Panc1 (cell line): ENCODE measurements at regions not wholly inside any gene's neighbourhood (a gene's known extent, or its start where the extent isn't known, plus 50 kb on each side); places are given as distances from the start of the nearest gene placed in this dataset.

Experiments
- ATAC-seq: fragments of 200-7000 bp; cut with Tn5 transposase; 2 replicates; pipeline ENCODE4 v1.9.1; 2020; ENCODE audit warnings: mild to moderate bottlenecking, moderate library complexity
- BruUV-seq: library from RNA; stranded (reverse); fragments of 400-500 nt; replicated peaks from 2 replicates; lab custom pipeline; 2021; lab: Mats Ljungman, UMichigan
- CTCF ChIA-PET: fragments of 300-600 bp; sonication (Branson Sonifier 250); formaldehyde crosslinking; loops from one replicate; lab custom pipeline; 2022; ENCODE audit warnings: antibody characterized with exemption; lab: Charles Lee
- POLR2A ChIA-PET: fragments of 300-600 bp; sonication (Branson Sonifier 250); formaldehyde crosslinking; loops from one replicate; lab custom pipeline; 2022; ENCODE audit warnings: antibody characterized with exemption; lab: Charles Lee
- DNase-seq: peaks from one replicate; pipeline ENCODE4 v3.0.0-alpha.2; 2010; ENCODE audit warnings: low read depth, low spot score
- H3K27ac ChIP-seq: 2 replicates; pipeline ENCODE4 v1.5.1; 2011; ENCODE audit warnings: mild to moderate bottlenecking, low read length, inconsistent platforms
- H3K27me3 ChIP-seq: fragments of 200-500 bp; sonication (Bioruptor generic); 2 replicates; pipeline ENCODE4 v1.6.0; 2014; ENCODE audit warnings: low read length, inconsistent platforms; ENCODE audit not compliant: control insufficient read depth, insufficient read depth
- H3K36me3 ChIP-seq: fragments of 200-500 bp; sonication (Bioruptor generic); 2 replicates; pipeline ENCODE4 v1.5.1; 2014; ENCODE audit warnings: inconsistent platforms, mild to moderate bottlenecking, low read length, moderate library complexity; ENCODE audit not compliant: control insufficient read depth, insufficient read depth
- H3K4me1 ChIP-seq: 2 replicates; pipeline ENCODE4 v1.5.1; 2011; ENCODE audit warnings: inconsistent platforms, mild to moderate bottlenecking, low read length, moderate library complexity; ENCODE audit not compliant: control insufficient read depth, insufficient read depth
- H3K4me3 ChIP-seq, 2 experiments: 2 replicates each; pipeline ENCODE4 v1.5.1; 2011 to 2012; ENCODE audit warnings: low read depth in 2 of 2, low read length in 2 of 2, mild to moderate bottlenecking in 2 of 2, inconsistent platforms in 1 of 2, moderate library complexity in 1 of 2
- H3K9me3 ChIP-seq: fragments of 200-500 bp; sonication (Bioruptor generic); 2 replicates; pipeline ENCODE4 v1.5.1; 2014; ENCODE audit warnings: low read depth, mild to moderate bottlenecking, inconsistent platforms, low read length, moderate library complexity; ENCODE audit not compliant: control insufficient read depth, insufficient read depth
- POLR2AphosphoS5 ChIP-seq: IDR thresholded peaks from 2 replicates; pipeline ENCODE4 v1.6.1; 2012; ENCODE audit warnings: mild to moderate bottlenecking, low read depth, low read length, moderate library complexity
- SIN3A ChIP-seq: IDR thresholded peaks from 2 replicates; pipeline ENCODE4 v1.6.1; 2012; ENCODE audit warnings: low read depth, mild to moderate bottlenecking, low read length, moderate library complexity, borderline replicate concordance; ENCODE audit not compliant: insufficient read depth
- TCF7L2 ChIP-seq: IDR thresholded peaks from 2 replicates; pipeline ENCODE4 v1.6.1; 2011; ENCODE audit warnings: mild to moderate bottlenecking, low read depth, low read length, inconsistent platforms
- in situ Hi-C: cut with HindIII; loops from 2 replicates; pipeline ENCODE4 v1.10.0; 2016; ENCODE audit warnings: low sequenced_read_pairs, low pct_unique_long_range_greater_than_20kb
- intact Hi-C: fragments of 100-400 bp; cut with micrococcal nuclease; formaldehyde crosslinking; loops from one replicate; pipeline ENCODE4 v1.10.0; 2022; ENCODE audit not compliant: unreplicated experiment
- TF ChIP-seq, protein P1 (sequence below), 2 experiments: IDR thresholded peaks; 2 replicates each; pipeline ENCODE4 v1.6.1; 2011 to 2012; ENCODE audit warnings: low read depth in 2 of 2, control low read depth in 1 of 2, low read length in 1 of 2, mild to moderate bottlenecking in 1 of 2, moderate library complexity in 1 of 2; ENCODE audit not compliant: insufficient read depth in 1 of 2
- TF ChIP-seq, protein P2 (sequence below): fragments of 450-650 bp; IDR thresholded peaks from 2 replicates; pipeline ENCODE4 v1.5.1; 2017; ENCODE audit warnings: mild to moderate bottlenecking

DNA sequence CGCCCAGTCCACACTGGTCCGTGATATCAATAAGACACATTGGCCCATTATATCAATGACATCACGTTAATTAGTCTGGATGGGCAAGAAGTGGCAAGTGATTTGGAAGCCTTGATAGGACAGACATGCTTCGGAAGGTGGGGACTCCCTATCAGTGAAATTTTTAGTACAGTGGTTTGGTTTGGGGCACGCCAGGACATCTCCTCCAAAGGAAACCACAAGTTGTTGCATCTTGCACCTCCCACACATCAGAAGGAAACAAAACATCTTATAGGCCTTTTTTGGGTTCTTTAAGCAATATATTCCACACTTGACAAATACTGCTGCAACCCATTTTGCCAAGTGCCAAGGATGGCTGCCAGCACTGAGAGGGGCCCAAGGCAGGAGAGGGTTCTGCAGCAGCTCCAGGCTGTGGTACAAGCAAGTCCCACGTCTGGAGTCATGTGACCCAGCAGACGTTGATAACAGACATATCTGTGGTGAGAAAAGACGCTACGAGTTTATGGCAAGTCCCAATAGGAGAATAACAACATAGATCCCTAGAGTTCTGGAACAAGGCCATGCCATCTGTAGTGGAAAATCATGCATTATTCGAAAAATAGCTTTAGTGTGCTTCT, 95.3 kb upstream of the DISP3 start:
- no peak overlapping the region for H3K4me3 ChIP-seq
- peaks cover 2% of the 10 kb centered on the region; the same call in 1 of the 2 replicates for H3K4me1 ChIP-seq
- no peak for ATAC-seq
- no peaks in the 10 kb centered on the region for H3K27me3 ChIP-seq
- ChIA-PET CTCF (no interaction called here), POLR2A (no interaction called here)
- in situ Hi-C loops (no loop called here), intact Hi-C loops (no loop called here)
- no peak for DNase-seq
- no peak for TF ChIP-seq TCF7L2
- TF ChIP-seq, protein P1, sequence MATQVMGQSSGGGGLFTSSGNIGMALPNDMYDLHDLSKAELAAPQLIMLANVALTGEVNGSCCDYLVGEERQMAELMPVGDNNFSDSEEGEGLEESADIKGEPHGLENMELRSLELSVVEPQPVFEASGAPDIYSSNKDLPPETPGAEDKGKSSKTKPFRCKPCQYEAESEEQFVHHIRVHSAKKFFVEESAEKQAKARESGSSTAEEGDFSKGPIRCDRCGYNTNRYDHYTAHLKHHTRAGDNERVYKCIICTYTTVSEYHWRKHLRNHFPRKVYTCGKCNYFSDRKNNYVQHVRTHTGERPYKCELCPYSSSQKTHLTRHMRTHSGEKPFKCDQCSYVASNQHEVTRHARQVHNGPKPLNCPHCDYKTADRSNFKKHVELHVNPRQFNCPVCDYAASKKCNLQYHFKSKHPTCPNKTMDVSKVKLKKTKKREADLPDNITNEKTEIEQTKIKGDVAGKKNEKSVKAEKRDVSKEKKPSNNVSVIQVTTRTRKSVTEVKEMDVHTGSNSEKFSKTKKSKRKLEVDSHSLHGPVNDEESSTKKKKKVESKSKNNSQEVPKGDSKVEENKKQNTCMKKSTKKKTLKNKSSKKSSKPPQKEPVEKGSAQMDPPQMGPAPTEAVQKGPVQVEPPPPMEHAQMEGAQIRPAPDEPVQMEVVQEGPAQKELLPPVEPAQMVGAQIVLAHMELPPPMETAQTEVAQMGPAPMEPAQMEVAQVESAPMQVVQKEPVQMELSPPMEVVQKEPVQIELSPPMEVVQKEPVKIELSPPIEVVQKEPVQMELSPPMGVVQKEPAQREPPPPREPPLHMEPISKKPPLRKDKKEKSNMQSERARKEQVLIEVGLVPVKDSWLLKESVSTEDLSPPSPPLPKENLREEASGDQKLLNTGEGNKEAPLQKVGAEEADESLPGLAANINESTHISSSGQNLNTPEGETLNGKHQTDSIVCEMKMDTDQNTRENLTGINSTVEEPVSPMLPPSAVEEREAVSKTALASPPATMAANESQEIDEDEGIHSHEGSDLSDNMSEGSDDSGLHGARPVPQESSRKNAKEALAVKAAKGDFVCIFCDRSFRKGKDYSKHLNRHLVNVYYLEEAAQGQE (IDR thresholded peaks at IDR 0.05; ENCODE audit: insufficient read depth in 1 of 2, low read depth in 2 of 2, low read length in 1 of 2), result no peak
- TF ChIP-seq SIN3A, result no peak
- TF ChIP-seq, protein P2, sequence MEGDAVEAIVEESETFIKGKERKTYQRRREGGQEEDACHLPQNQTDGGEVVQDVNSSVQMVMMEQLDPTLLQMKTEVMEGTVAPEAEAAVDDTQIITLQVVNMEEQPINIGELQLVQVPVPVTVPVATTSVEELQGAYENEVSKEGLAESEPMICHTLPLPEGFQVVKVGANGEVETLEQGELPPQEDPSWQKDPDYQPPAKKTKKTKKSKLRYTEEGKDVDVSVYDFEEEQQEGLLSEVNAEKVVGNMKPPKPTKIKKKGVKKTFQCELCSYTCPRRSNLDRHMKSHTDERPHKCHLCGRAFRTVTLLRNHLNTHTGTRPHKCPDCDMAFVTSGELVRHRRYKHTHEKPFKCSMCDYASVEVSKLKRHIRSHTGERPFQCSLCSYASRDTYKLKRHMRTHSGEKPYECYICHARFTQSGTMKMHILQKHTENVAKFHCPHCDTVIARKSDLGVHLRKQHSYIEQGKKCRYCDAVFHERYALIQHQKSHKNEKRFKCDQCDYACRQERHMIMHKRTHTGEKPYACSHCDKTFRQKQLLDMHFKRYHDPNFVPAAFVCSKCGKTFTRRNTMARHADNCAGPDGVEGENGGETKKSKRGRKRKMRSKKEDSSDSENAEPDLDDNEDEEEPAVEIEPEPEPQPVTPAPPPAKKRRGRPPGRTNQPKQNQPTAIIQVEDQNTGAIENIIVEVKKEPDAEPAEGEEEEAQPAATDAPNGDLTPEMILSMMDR, result no peak
- no peak for TF ChIP-seq POLR2AphosphoS5
- BruUV-seq, result no TSS peak
- H3K9me3 ChIP-seq, result no peaks in the 10 kb centered on the region
- H3K36me3 ChIP-seq, result no peaks in the 10 kb centered on the region
- H3K27ac ChIP-seq, result no peak overlapping the region

DNA sequence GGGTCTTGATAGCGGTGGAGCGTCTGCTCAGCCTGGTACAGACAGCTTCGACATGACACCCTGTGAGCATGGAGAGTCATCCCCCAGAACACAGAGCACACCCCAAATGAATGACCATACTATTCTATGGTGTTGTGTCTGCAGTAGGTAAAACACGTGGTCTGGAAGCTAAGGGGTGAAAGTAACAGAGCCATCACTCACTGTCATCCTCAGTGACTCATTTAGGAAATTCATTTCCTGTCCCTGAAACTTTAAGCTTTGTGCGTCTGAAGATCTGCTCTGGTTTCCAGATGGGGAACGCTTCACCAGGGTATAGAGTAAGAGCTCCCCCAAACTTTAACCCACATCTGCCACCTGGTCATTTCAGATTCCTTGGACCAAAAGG, 94.8 kb upstream of the DISP3 start:
- H3K36me3 ChIP-seq, result no peaks in the 10 kb centered on the region
- DNase-seq, result no peak
- TF ChIP-seq, protein P1 (IDR thresholded peaks at IDR 0.05; ENCODE audit: insufficient read depth in 1 of 2, low read depth in 2 of 2, low read length in 1 of 2), result no peak
- TF ChIP-seq, protein P2, result no peak
- TF ChIP-seq SIN3A (no peak), POLR2AphosphoS5 (no peak), TCF7L2 (no peak)
- POLR2A ChIA-PET, result no interaction called here
- in situ Hi-C loops, result no loop called here
- H3K4me3 ChIP-seq, result no peak overlapping the region
- H3K9me3 ChIP-seq, result no peaks in the 10 kb centered on the region
- ATAC-seq, result no peak
- H3K27me3 ChIP-seq, result no peaks in the 10 kb centered on the region
- no peak overlapping the region for H3K27ac ChIP-seq
- intact Hi-C loops, result no loop called here
- CTCF ChIA-PET, result no interaction called here
- no TSS peak for BruUV-seq
- peaks cover 2% of the 10 kb centered on the region; the same call in 1 of the 2 replicates for H3K4me1 ChIP-seq
